HG03097 (cell line): ENCODE measurements at regions not wholly inside any gene's neighbourhood (a gene's known extent, or its start where the extent isn't known, plus 50 kb on each side); places are given as distances from the start of the nearest gene placed in this dataset.

ENCODE experiments used
- ATAC-seq: cut with Tn5 transposase; IDR thresholded peaks from one replicate; pipeline ENCODE4 v1.9.1; 2021; ENCODE audit not compliant: unreplicated experiment, low FRiP score

GRCh38 chr11:112457532-112457931, 196.9 kb upstream of the PLET1 start:
- no peak for ATAC-seq

GRCh38 chr11:112459001-112459400, 198.3 kb upstream of the PLET1 start:
- no peak for ATAC-seq

GRCh38 chr11:112460141-112460540, 199.5 kb upstream of the PLET1 start:
- ATAC-seq = no peak

- no peak for ATAC-seq
These were observed 204.3 kb upstream of the PLET1 start for GRCh38 chr11:112464949-112465348.

GRCh38 chr11:112465433-112466024, 204.9 kb upstream of the PLET1 start:
- no peak for ATAC-seq

- ATAC-seq = no peak
These were observed 207.1 kb upstream of the PLET1 start for GRCh38 chr11:112467721-112468120.

GRCh38 chr11:112469376-112469775, 208.7 kb upstream of the PLET1 start:
- no peak for ATAC-seq

GRCh38 chr11:112470355-112470754, 209.7 kb upstream of the PLET1 start:
- no peak for ATAC-seq

GRCh38 chr11:112471731-112472130, 211.1 kb upstream of the PLET1 start:
- ATAC-seq = no peak

GRCh38 chr11:112477152-112477551, 216.5 kb upstream of the PLET1 start:
- ATAC-seq = no peak

- ATAC-seq = no peak
These were observed 217.1 kb upstream of the PLET1 start for GRCh38 chr11:112477581-112478317.

- ATAC-seq = no peak
These were observed 218.1 kb upstream of the PLET1 start for GRCh38 chr11:112478806-112479205.

GRCh38 chr11:112481431-112481830, 220.8 kb upstream of the PLET1 start:
- ATAC-seq = no peak

GRCh38 chr11:112481893-112482292, 221.2 kb upstream of the PLET1 start:
- ATAC-seq = no peak

- no peak for ATAC-seq
These were observed 224.6 kb upstream of the PLET1 start for GRCh38 chr11:112485280-112485679.

GRCh38 chr11:112497826-112498225, 237.2 kb upstream of the PLET1 start:
- no peak for ATAC-seq

- no peak for ATAC-seq
These were observed 238.0 kb upstream of the PLET1 start for GRCh38 chr11:112498701-112499100.

GRCh38 chr11:112499153-112499880, 238.7 kb upstream of the PLET1 start:
- no peak for ATAC-seq

GRCh38 chr11:112499881-112500204, 239.2 kb upstream of the PLET1 start:
- ATAC-seq = no peak

- no peak for ATAC-seq
These were observed 242.8 kb upstream of the PLET1 start for GRCh38 chr11:112503410-112503809.

- ATAC-seq = no peak
These were observed 243.4 kb upstream of the PLET1 start for GRCh38 chr11:112504056-112504455.

- ATAC-seq = no peak
These were observed 246.2 kb upstream of the PLET1 start for GRCh38 chr11:112506852-112507251.
